Epithelial cell of proximal tubule (primary cell): ENCODE measurements at regions not wholly inside any gene's neighbourhood (a gene's known extent, or its start where the extent isn't known, plus 50 kb on each side); places are given as distances from the start of the nearest gene placed in this dataset.

Experiments used
- DNase-seq: peaks from one replicate; pipeline ENCODE4 v3.0.0-alpha.2; 2011; ENCODE audit warnings: low read depth
- H3K4me3 ChIP-seq: 2 replicates; pipeline ENCODE4 v1.5.1; 2011; ENCODE audit warnings: low read depth, mild to moderate bottlenecking, low read length
- TF ChIP-seq, protein P1 (sequence below): conservative IDR thresholded peaks from 2 replicates; pipeline ENCODE4 v1.5.1; 2012; ENCODE audit warnings: low read depth, mild to moderate bottlenecking, low read length

DNA sequence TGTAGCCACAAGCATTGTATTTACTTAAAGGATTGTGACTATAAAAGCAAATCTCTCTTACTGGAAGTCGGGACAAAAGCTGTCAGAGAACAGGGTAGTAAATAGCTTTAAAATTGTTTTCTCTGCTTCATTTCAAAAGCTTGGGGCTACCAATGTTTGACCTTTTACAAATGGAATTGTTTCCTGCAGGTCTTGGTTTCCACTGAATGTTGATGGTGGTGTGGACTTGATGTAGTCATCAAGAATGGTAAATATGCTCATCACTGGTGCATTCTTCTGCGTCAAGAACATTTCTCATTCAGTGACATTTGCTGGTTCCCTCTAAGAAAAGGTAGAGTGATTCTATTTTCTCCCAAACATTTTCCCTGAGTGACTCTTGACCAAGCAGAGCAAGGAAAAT, 435.4 kb upstream of the KHDRBS2 start:
- TF ChIP-seq, protein P1, sequence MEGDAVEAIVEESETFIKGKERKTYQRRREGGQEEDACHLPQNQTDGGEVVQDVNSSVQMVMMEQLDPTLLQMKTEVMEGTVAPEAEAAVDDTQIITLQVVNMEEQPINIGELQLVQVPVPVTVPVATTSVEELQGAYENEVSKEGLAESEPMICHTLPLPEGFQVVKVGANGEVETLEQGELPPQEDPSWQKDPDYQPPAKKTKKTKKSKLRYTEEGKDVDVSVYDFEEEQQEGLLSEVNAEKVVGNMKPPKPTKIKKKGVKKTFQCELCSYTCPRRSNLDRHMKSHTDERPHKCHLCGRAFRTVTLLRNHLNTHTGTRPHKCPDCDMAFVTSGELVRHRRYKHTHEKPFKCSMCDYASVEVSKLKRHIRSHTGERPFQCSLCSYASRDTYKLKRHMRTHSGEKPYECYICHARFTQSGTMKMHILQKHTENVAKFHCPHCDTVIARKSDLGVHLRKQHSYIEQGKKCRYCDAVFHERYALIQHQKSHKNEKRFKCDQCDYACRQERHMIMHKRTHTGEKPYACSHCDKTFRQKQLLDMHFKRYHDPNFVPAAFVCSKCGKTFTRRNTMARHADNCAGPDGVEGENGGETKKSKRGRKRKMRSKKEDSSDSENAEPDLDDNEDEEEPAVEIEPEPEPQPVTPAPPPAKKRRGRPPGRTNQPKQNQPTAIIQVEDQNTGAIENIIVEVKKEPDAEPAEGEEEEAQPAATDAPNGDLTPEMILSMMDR, result no peak
- H3K4me3 ChIP-seq, result no peak overlapping the region
- no peak for DNase-seq

DNA sequence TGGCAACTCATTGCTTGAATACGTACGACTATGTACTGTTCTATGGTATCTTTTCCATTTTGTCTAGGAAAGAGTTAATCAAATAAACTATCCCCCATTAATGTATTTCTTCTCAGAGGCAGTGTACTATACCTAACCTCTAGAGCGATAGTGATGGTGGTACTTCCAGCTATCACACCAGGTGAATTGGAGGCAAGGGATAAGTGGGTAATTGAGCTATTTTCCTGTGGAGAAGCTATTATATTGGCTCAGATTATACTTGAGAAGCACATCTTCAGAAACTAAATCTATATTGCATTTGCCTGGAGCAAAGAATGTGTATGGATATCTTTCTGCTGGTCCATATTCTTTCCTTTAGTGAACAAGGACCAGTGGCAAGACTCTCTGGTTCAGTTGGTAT, 430.7 kb upstream of the KHDRBS2 start:
- no peak for DNase-seq
- H3K4me3 ChIP-seq, result no peak overlapping the region
- TF ChIP-seq, protein P1, result no peak

GRCh38 chr6:62714112-62714511, 428.1 kb upstream of the KHDRBS2 start:
- no peak for DNase-seq
- TF ChIP-seq, protein P1, result no peak
- H3K4me3 ChIP-seq, result no peak overlapping the region

GRCh38 chr6:62711750-62712149, 425.7 kb upstream of the KHDRBS2 start:
- TF ChIP-seq, protein P1, result no peak
- no peak for DNase-seq
- no peak overlapping the region for H3K4me3 ChIP-seq

- no peak for DNase-seq
Observed at GRCh38 chr6:62707914-62708313, 421.9 kb upstream of the KHDRBS2 start.

GRCh38 chr6:62707156-62707555, 421.1 kb upstream of the KHDRBS2 start:
- H3K4me3 ChIP-seq, result no peak overlapping the region
- no peak for DNase-seq
- TF ChIP-seq, protein P1, result no peak

More at GRCh38 chr6:62707914-62708313, 421.9 kb upstream of the KHDRBS2 start:
- TF ChIP-seq, protein P1, result no peak
- H3K4me3 ChIP-seq, result no peak overlapping the region

DNA sequence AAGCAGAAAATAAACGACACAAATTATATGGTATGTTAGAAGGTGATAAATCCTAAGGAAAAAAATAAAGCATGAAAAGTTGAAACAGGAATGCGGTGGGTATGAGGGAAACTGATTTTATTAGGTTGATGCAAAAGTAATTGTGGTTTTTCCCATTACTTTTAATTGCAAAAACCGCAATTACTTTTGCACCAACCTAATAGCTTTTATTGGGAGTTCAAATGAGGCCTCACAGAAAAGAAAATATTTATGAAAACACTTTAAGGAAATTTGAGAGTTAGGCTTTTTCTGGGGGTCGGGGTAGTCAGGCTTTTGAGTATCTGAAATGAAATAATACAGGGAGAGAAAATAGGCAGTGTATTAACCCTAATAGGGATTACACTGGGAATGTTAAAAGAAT, 397.0 kb upstream of the KHDRBS2 start:
- no peak for DNase-seq
- no peak overlapping the region for H3K4me3 ChIP-seq
- TF ChIP-seq, protein P1, result no peak
